OCI-LY7 (cell line): ENCODE measurements at regions not wholly inside any gene's neighbourhood (a gene's known extent, or its start where the extent isn't known, plus 50 kb on each side); places are given as distances from the start of the nearest gene placed in this dataset.

ENCODE experiments used
- EZH2phosphoT487 ChIP-seq: fragments of 200-600 bp; sonication (generic); IDR thresholded peaks from 2 replicates; pipeline ENCODE4 v1.6.1; 2018; ENCODE audit warnings: low read depth, borderline replicate concordance, mild to moderate bottlenecking, mixed run types, antibody characterized with exemption, low read length, moderate library complexity, mixed read lengths
- TF ChIP-seq, protein P1 (sequence below): fragments of 200-600 bp; sonication (generic); conservative IDR thresholded peaks from 2 replicates; pipeline ENCODE4 v1.5.1; 2014; ENCODE audit warnings: mild to moderate bottlenecking, antibody characterized with exemption, low read length, moderate library complexity, mixed read lengths

DNA sequence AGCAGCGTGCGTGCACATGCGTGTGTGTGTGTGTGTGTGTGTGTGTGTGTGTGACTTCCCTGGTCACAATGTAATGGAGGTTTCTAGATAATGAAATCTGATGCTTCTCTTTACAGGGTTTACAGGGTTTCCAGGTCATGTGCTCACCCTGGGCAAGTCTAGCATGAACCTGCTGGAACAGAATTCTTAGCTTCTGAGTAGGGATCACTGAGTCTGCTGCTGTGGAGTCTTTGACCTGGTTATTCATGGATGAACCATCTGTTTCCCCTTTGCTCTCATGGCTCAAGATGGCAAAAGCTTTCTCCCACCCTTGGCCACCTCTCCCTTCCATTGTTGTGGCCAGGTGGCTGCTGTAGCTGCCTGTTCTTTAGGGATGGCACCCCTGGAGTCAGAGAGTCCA lies 111.6 kb upstream of the SHB start:
- TF ChIP-seq, protein P1, sequence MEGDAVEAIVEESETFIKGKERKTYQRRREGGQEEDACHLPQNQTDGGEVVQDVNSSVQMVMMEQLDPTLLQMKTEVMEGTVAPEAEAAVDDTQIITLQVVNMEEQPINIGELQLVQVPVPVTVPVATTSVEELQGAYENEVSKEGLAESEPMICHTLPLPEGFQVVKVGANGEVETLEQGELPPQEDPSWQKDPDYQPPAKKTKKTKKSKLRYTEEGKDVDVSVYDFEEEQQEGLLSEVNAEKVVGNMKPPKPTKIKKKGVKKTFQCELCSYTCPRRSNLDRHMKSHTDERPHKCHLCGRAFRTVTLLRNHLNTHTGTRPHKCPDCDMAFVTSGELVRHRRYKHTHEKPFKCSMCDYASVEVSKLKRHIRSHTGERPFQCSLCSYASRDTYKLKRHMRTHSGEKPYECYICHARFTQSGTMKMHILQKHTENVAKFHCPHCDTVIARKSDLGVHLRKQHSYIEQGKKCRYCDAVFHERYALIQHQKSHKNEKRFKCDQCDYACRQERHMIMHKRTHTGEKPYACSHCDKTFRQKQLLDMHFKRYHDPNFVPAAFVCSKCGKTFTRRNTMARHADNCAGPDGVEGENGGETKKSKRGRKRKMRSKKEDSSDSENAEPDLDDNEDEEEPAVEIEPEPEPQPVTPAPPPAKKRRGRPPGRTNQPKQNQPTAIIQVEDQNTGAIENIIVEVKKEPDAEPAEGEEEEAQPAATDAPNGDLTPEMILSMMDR, result no peak
- TF ChIP-seq EZH2phosphoT487, result no peak
